DOHH2 (cell line): ENCODE measurements at regions not wholly inside any gene's neighbourhood (a gene's known extent, or its start where the extent isn't known, plus 50 kb on each side); places are given as distances from the start of the nearest gene placed in this dataset.

Source experiments
- CTCF ChIP-seq: fragments of 200-600 bp; sonication (generic); IDR thresholded peaks from one replicate; pipeline ENCODE4 v1.5.1; 2014; ENCODE audit warnings: antibody characterized with exemption, mild to moderate bottlenecking, low read depth, low read length; ENCODE audit not compliant: poor library complexity, severe bottlenecking
- EZH2phosphoT487 ChIP-seq: fragments of 200-600 bp; sonication (generic); IDR thresholded peaks from 2 replicates; pipeline ENCODE4 v1.6.1; 2017; ENCODE audit warnings: borderline replicate concordance, mild to moderate bottlenecking, antibody characterized with exemption, low read length, moderate library complexity, mixed read lengths

GRCh38 chr20:20768202-20768815 lies 55.9 kb upstream of the RALGAPA2 start:
- TF ChIP-seq CTCF (no peak), EZH2phosphoT487 (no peak)
